Brain pericyte (primary cell): ENCODE measurements at regions not wholly inside any gene's neighbourhood (a gene's known extent, or its start where the extent isn't known, plus 50 kb on each side); places are given as distances from the start of the nearest gene placed in this dataset.
"Not testable (repeated sequence)": the region's sequence is repeated elsewhere in the genome, so short reads cannot be mapped to it uniquely, and the experiment has no call there.

Source experiments
- DNase-seq: peaks from one replicate; pipeline ENCODE4 v3.0.0-alpha.2; 2012; ENCODE audit warnings: low read depth, low spot score

DNA sequence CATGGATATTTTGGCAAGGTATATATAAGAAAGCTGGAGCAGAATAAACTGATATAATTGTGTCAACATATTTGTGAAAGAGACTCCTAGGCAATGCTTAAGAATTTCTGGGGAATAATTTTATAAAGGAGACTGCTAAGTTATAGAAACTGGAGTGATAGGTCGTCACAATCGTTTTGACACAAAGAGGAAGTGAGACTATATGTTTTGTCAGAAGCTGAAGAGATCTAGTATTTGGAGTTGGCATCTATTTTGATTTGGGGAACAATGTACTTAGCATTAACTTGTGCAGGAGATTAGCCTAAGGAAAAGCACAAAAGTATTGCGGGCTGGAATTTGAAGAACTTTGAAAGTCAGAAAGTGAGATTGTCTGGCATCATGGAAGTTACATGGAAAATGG, 582.5 kb downstream of the TAF11L14 start:
- DNase-seq = no peak

DNA sequence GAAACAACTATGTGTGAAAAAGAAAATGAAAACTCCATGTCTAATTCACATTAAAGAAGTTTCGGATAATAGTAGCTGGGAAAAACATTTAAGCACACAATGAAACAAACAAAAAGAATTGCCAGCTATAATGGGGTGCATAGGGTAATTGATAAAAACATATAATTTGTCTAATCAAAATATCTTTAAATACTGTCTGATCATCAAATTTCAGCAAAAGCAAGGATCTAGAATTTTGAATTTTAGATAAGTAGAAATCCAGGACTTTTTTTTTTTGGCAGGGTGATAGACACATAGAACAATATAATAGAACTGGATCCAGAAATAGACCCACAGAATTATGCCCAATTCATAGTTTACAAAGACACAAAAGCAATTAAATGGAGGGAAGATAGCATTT, 585.0 kb downstream of the TAF11L14 start:
- no peak for DNase-seq

DNA sequence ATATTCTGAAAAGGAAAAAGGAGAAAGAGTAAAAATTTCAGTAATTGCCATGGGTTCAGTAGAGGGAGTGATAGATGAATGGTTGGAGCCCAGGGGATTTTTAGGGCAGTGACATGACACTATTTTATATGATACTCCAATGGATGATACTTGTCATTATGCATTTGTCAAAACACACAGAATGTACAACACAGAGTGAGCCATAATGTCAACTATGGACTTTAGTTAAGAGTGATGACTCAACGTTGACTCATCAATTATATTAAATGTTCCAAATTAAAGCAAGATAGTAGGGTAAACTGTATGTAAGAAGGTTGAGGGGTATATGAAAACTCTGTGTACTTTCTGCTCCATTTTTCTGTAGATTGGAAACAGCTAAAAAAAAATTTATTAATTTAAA, 586.4 kb downstream of the TAF11L14 start:
- peak; percentile 1 for DNase-seq

DNA sequence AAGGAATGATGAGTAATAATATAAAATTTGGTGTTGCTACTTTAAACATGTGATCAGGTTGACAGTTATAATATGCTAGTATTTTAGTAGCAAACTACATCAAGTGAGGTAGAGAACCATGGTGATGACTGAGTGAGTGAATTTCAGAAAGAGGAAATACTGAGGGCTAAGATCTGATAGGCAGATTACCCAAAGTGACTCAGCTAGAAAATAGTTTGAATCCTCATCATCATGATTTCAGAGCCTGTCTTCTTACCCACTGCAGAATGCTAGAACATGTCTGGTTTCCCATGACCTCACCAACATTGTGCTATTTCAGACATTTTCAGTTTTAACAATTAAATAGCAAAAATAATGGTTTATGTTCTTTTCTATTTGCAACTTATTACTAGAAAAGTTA, 602.1 kb downstream of the TAF11L14 start:
- DNase-seq = no peak

DNA sequence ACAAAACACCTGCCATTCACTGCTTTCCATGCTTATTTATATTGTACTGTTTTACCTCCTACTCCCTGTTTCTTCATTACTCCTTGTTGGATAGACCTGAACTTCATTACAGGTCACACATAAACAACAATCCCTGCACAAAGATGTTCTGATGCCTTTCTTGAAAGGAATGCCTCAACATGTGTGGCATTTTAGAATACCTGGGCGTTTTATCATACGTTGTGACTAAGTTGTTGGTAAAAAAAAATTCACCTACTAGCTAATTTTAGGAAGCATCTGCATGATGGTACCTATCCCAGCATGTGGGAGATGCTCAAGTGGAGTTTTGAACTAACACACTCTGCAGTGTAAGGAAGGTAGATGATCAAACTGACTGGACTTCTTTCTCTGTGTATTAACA, 604.1 kb downstream of the TAF11L14 start:
- no peak for DNase-seq

DNA sequence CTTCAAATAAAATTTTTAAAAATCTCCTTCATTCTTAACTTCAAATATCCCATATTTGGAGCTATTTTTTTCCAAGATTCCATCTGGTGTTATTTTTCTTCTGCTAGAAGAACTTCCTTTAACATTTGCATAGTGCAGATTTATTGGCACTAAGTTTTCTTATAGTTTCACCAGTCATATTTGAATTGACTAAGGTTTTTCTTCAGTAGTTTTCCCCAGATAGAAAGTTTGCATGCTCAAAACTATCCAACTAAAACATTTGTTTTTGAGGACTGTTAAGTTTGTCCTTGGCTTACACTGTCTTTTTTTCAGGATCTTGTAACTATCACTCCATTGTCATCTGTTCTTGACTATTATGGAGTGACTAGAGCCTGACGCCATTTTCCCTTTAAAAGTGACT, 606.7 kb downstream of the TAF11L14 start:
- no peak for DNase-seq

DNA sequence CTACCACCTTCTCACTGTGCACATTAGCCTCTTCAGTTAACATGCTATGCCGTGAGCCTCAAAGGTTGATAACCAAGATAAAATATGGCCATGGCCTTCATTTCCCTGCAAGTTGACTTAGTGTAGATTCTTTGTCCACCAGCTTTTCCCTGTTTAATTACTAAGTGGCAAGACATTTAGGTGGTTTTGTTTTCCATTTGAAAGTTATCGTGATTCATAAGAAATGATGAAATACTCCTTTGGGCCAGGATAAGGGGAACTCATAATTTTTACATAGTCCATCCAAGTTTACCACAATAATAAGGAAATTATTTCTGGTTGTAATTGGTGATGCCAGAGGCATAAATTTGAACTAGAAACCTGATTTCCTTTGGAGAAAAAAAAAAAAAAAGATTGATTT, 609.6 kb downstream of the TAF11L14 start:
- DNase-seq = no peak

DNA sequence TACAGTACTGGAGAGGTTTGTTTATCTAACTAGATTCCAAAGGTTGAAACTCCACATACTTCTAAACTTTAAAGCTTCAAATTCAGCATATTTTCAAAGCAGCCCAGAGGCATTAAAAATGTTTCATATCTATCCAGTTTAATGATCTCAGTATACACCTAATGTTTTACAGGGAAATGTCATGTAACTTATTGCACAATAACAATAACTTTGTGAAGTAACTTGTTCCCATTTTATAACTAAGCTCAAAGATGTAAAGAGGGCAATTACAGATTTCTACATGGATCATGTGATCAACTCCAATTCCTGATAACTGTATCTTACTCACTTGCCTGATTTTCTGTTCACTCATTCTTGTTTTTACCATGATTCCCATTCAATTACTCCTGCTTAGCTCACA, 610.0 kb downstream of the TAF11L14 start:
- no peak for DNase-seq

DNA sequence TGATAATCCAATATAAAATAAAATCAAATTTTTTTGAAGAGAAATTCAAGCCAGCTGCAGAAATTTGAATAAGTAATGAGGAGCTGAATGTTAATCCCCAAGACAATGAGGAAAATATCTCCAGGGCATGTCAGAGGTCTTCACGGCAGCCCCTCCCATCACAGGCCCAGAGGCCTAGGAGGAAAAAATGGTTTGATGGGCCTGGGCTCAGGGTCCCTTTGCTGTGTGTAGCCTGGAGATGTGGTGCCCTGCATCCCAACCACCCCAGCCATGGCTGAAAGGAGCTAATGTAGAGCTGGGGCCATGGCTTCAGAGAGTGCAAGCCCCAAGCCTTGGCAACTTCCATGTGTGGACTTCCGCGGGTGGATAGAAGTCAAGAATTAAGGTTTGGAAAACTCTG, 618.3 kb downstream of the TAF11L14 start:
- no peak for DNase-seq

DNA sequence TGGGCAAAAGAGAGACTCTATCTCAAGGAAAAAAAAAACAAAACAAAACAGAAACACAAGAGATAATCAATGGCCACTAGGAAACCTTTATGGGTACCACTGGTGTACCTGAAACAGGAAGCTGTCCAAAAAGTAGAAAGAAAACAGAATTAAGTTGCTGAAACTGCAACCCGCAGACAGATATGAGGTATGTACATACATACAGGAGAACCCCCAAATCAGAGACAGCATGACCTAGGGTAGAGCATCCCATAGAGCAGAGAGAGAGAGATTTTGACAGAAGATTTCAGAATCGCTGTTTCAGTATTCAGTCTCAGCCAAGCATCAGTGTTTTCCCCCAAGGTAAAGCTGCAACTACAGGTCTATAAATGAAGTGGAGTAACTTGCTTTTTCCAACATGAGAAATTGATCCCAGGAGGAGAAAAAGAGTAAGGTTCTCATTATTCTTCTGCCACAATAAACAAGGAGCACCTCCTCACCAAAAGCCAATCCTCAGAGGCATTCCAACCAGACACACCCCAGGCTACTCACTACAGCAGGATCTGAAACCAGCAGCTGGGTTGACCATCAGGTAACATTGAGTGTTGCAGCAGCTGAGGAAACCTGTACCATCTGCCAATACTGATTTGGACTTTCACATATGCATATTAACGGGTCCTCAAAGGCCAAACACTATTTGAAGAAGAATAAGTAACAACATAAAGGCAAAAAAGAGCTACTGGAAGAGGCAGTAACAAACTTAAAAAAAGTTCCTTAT, 630.0 kb downstream of the TAF11L14 start:
- no peak for DNase-seq

DNA sequence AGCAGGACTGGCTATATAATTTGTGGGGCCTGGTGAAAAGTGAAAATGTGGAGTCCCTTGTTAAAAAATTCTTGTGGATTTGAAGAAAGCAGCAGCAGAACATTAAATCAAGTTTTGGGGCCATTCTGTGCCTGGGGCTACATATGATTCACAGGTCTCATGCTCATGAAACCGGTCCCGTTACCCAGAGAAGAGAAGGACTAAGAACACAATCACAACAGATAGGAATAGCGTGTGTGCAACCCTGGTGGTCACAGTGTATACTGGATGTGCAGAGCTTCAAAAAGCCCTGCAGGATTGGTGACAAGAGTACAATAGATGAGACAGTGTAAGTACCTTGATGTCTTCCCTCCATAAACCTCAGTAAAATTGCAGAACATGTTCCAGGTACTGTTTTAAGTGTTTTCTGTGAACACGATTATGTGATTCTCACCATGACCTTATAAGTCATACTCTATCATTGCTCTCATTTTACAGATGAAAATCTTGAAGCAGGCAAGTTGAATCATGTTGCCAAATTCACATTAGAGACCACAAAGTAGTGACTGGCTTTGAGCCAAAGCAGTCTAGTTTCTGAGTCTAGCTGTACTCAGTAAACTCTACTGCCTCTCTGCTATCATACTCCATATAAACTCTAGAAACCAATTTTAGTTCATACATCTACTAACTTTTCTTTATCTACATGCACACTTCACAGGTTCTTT, 636.5 kb downstream of the TAF11L14 start:
- DNase-seq = no peak

DNA sequence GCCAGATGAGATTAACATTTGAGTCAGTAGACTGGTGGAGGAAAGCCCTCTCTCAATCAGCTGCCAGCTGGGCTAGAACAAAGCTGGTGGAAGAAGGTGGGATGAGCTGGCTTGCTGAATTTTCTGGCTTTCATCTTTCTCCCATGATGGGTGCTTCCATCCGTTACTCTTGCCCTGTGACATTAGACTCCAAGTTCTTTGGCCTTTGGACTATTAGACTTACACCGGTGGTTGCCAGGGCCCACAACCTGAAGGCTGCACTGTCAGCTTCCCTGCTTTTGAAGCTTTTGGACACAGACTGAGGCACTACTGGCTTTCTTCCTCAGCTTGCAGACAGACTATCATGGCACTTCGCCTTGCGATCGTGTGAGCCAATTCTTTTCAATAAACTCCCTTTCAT, 642.7 kb downstream of the TAF11L14 start:
- no peak for DNase-seq

DNA sequence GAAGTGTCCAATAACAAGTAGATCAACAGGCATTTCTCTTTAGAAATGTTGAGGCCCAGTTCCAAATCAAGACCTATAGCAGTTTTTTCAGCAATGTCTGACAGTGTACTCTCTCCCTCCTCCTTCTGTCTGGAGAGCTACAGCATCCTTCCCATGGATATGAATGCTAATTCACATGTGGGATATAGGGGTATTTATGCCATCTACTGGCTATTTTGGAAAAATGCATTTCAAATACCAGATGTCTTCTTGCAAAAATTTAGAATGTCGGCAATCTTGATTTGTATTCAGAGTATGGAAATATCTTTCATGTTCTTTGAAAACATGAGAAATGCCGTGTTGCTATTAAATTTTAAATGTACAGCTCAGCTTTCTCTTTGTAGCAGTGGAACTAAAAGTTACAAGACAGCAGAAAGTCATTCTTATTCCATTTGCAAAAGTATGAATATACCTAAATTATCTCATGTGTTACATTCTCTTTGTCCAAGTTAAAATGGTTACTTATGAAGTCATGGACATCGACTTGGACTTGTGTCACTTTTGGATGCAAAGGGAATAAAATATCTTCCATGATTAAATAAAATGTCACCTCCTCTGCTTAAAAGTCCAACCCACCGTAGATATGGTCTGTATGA, 647.8 kb downstream of the TAF11L14 start:
- DNase-seq = peak; percentile 5

DNA sequence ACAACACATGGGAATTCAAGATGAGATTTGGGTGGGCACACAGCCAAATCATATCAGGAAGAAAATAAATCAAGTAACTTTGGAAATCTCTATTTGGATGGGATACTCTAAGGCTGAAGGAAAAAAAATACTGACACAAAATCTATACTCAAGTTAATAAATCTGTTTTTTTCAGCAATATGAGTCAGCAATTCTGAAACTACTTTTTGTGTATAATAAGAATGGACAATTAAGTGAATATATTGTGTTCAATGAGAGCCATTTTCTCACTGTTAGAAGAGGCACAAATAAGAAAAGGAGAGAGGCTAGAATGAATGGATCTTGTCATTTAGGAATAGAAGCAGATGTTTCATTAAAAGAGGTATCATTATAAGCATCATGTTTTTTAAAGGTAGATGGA, 651.0 kb downstream of the TAF11L14 start:
- DNase-seq = no peak

DNA sequence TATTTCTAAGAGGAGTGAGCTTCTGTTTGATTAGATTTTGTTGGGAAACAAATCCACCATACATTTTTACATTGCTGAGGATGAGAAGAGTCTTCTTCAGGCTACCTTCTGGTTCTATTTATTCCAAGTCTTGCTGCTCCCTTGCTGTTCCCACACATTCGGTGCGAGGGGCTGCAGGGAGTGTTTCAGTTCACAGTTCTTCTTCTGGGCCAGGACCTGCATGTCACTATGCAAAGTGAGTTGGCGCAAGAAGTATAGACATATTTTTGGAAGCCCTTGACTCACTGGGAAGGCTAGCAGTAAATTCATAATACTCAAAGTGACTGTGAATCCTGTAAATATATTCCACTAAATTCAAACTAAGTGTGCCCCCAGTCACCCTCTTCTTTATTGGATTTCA, 657.9 kb downstream of the TAF11L14 start:
- no peak for DNase-seq

DNA sequence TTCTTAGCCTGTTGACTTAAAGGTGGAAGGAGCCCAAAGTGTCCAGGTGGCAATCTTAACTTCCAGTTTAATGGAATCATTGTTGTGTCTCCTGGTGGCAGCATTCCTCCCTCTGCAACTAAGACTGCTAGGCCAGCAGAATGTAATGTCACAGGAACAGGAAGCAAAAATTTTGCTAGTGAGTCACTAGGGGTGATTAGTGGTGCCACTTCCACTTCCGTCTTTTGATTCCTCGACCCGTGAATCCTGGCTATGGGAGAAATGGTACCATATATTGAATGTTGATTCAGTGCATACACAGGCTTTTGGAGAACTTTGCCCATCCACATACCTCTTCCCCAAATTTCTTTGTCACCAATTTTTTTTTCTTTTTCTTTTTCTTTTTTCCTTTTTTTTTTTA, 661.4 kb downstream of the TAF11L14 start:
- DNase-seq = not testable (repeated sequence)

DNA sequence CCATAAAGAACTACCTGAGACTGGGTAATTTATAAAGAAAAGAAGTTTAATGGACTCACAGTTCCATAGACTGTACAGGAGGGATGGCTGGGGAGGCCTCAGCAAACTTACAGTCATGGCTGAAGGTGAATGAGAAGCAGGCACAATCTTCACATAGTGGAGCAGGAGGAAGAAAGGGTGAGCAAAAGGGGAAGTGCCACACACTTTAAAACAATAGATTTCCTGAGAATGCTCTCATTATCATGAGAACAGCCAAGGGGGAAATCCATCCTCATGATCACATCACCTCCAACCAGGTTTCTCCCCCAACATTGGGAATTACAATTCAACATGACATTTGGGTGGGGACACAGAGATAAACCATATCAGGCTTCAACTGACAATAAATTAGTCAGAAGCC, 664.9 kb downstream of the TAF11L14 start:
- no peak for DNase-seq

DNA sequence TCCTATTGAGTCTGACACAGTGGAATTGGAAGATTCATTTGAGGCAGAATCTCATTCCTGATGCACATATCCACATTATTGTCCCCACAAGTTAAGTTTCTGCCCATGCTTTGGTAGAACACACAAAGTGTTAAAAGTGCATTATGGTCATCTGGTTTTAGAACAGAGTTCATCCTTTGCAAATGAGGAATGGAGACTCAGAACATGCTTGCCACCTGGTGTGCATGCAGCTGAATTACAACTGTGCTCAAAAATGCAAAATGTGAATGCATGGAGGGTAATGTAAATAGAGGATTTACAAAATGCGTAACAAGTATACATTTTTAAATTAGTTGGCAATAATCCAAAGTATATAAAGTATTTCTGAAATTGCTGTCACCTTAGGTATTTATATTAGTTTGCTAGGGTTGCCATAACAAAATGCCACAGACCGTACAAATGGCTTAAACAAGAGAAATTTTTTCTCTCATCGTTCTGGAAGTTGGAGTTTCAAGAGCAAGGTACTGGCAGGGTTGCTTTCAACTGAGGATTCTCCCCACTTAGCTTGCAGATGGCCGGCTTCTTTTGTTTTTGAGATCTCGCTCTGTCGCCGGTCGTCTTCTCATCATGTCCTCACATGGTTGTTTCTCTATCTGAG, 671.1 kb downstream of the TAF11L14 start:
- peak; percentile 15 for DNase-seq

DNA sequence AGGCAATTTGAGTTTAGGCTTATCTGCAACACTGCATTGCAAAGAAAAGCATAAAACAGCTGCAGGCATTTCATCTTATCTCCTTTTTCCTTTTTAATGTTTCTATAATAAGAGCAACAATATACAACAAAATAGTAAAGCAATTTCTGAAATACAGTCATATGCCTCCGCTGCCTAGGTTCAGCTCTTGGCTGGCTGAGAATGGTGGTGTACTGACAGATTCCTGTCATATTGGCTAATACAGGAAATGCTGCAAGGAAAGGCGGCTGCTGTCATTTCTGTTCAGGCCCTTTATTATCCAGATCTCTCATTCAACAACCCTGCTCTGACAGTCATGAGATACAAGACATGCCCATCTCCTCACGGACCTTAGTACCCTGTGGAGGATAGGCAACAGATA, 677.0 kb downstream of the TAF11L14 start:
- no peak for DNase-seq

DNA sequence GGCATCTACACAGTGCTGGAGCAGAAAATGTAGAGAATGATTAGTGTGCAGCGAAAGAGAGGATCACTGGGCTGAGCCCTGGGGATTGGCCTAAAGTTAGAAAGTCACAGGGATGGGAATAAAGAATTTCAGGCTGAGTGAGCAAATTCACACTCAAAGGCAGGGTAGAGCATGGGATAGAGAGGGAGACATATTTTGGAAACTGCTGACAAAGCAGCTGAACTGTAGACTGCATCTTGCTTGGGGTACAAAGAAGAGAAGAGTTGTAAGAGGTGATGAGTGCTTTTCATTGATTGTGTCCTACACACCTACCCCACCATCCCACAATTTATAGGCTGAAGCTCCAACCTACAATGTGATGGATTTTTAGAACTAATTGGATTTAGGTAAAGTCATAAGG, 677.8 kb downstream of the TAF11L14 start:
- DNase-seq = no peak

DNA sequence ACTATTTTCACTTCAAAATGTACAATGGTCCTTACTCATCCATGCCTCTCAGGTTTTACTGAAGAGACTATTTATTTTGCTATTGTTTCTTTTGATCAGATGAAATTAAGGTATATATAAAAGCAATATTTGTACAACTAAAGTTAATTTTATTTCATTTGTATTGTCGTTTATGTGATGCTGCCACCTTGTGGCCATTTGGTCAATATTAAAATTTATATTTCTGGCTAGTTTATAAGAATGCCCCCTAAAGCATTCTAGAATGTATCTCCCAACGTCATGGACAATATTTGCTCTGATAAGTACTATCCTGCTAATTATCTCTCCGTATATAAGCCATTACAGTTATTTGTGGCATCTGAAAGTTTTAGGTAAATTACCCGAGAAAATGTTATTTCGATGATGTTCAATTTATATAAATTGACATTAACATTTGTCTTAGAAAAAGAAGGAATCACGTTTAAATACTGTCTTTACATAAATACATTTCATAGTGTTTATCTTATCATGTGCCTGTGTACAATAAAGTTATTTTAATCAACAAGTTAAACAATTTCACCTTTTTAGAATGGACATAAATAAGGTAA, 680.0 kb downstream of the TAF11L14 start:
- no peak for DNase-seq
